GM23338 (cell line): ENCODE measurements at regions not wholly inside any gene's neighbourhood (a gene's known extent, or its start where the extent isn't known, plus 50 kb on each side); places are given as distances from the start of the nearest gene placed in this dataset.

Experiments used
- ATAC-seq: fragments of 200-7000 bp; cut with Tn5 transposase; 3 replicates; pipeline ENCODE4 v1.9.1; 2020
- DNase-seq: peaks from one replicate; pipeline ENCODE4 v3.0.0-alpha.2; 2015; ENCODE audit warnings: low spot score
- H2AFZ ChIP-seq: fragments of 200-600 bp; sonication (generic); 2 replicates; pipeline ENCODE4 v1.8.0; 2016; ENCODE audit warnings: antibody characterized with exemption, mild to moderate bottlenecking, moderate library complexity
- H3F3A ChIP-seq: fragments of 200-600 bp; sonication (generic); replicated peaks from 2 replicates; pipeline ENCODE4 v1.8.0; 2017; ENCODE audit warnings: antibody characterized with exemption, mixed run types, low read depth
- H3K27ac ChIP-seq: fragments of 200-600 bp; sonication (generic); 2 replicates; pipeline ENCODE4 v1.6.1; 2016; ENCODE audit warnings: low read depth
- H3K27me3 ChIP-seq: fragments of 200-600 bp; sonication (generic); 2 replicates; pipeline ENCODE4 v1.8.0; 2016; ENCODE audit warnings: mild to moderate bottlenecking, mixed run types, moderate library complexity; ENCODE audit not compliant: insufficient read depth
- H3K36me3 ChIP-seq: fragments of 200-600 bp; sonication (generic); 2 replicates; pipeline ENCODE4 v1.8.0; 2016; ENCODE audit warnings: mild to moderate bottlenecking; ENCODE audit not compliant: insufficient read depth
- H3K4me1 ChIP-seq: fragments of 200-600 bp; sonication (generic); 2 replicates; pipeline ENCODE4 v1.8.0; 2016; ENCODE audit warnings: mild to moderate bottlenecking, moderate library complexity; ENCODE audit not compliant: insufficient read depth
- H3K4me2 ChIP-seq: fragments of 200-600 bp; sonication (generic); 2 replicates; pipeline ENCODE4 v1.7.1; 2017; ENCODE audit warnings: mixed run types
- H3K4me3 ChIP-seq: fragments of 200-600 bp; sonication (generic); 2 replicates; pipeline ENCODE4 v1.6.1; 2016; ENCODE audit warnings: mixed run types
- H3K79me2 ChIP-seq: fragments of 200-600 bp; sonication (generic); replicated peaks from 2 replicates; pipeline ENCODE4 v1.8.0; 2017; ENCODE audit warnings: mild to moderate bottlenecking; ENCODE audit not compliant: insufficient read depth
- H3K9me2 ChIP-seq: fragments of 200-600 bp; sonication (generic); 2 replicates; pipeline ENCODE4 v1.8.0; 2017; ENCODE audit not compliant: insufficient read depth
- H4K20me1 ChIP-seq: fragments of 200-600 bp; sonication (generic); replicated peaks from 2 replicates; pipeline ENCODE4 v1.8.0; 2017; ENCODE audit warnings: mild to moderate bottlenecking; ENCODE audit not compliant: insufficient read depth
- H3K27ac Mint-ChIP-seq: 2 replicates; pipeline ENCODE4 v1.8.0; 2020; ENCODE audit warnings: inconsistent platforms, mild to moderate bottlenecking, moderate library complexity, mixed read lengths
- H3K27me3 Mint-ChIP-seq: 3 replicates; pipeline ENCODE4 v1.8.0; 2022; ENCODE audit warnings: low read depth, mild to moderate bottlenecking, moderate library complexity, mixed read lengths, inconsistent platforms; ENCODE audit not compliant: insufficient read depth, poor library complexity
- H3K36me3 Mint-ChIP-seq: 3 replicates; pipeline ENCODE4 v1.8.0; 2021; ENCODE audit warnings: low read depth, mild to moderate bottlenecking, inconsistent platforms, moderate library complexity, mixed read lengths
- H3K4me1 Mint-ChIP-seq: 3 replicates; pipeline ENCODE4 v1.8.0; 2020; ENCODE audit warnings: mild to moderate bottlenecking, inconsistent platforms, mixed read lengths
- H3K4me3 Mint-ChIP-seq: 3 replicates; pipeline ENCODE4 v1.8.0; 2021; ENCODE audit warnings: moderate library complexity, mild to moderate bottlenecking, inconsistent platforms, mixed read lengths
- H3K9me3 Mint-ChIP-seq: 3 replicates; pipeline ENCODE4 v1.8.0; 2020; ENCODE audit warnings: moderate library complexity, mild to moderate bottlenecking, inconsistent platforms, mixed read lengths
- CTCF ChIP-seq, 2 experiments: fragments of 200-600 bp in 1 of 2; sonication (generic) in 1 of 2; conservative IDR thresholded peaks; 2 replicates each; pipeline versions ENCODE4 v1.5.1 to v1.6.1; 2016 to 2017; ENCODE audit warnings: antibody characterized with exemption in 2 of 2, low read depth in 2 of 2, mild to moderate bottlenecking in 2 of 2, moderate library complexity in 1 of 2
- EZH2phosphoT487 ChIP-seq: fragments of 200-600 bp; sonication (generic); IDR thresholded peaks from one replicate; pipeline ENCODE4 v1.8.1; 2018; ENCODE audit warnings: antibody characterized with exemption; ENCODE audit not compliant: unreplicated experiment
- NANOG ChIP-seq: IDR thresholded peaks from 2 replicates; pipeline ENCODE4 v1.6.1; 2016; ENCODE audit warnings: antibody characterized with exemption, borderline replicate concordance
- POLR2AphosphoS5 ChIP-seq: IDR thresholded peaks from 2 replicates; pipeline ENCODE4 v1.6.1; 2016; ENCODE audit warnings: antibody characterized with exemption, low read depth
- ZNF331 ChIP-seq: fragments of 250-450 bp; sonication (Bioruptor Pico); IDR thresholded peaks from 2 replicates; pipeline ENCODE4 v1.5.0; 2020; ENCODE audit warnings: low read depth, mild to moderate bottlenecking, moderate library complexity
- ZNF462 ChIP-seq: fragments of 250-450 bp; sonication (Bioruptor Pico); IDR thresholded peaks from 2 replicates; pipeline ENCODE4 v1.5.0; 2020; ENCODE audit warnings: mild to moderate bottlenecking, moderate library complexity

- TF ChIP-seq NANOG (no peak), POLR2AphosphoS5 (no peak), ZNF462 (CRISPR knock-in tag) (no peak), EZH2phosphoT487 (no peak)
Observed at GRCh38 chr22:27636716-27637508, 164.6 kb downstream of the MN1 start (continued).

GRCh38 chr22:27637604-27638003 lies 164.0 kb downstream of the MN1 start:
- no peak for TF ChIP-seq POLR2AphosphoS5
- TF ChIP-seq ZNF331 (CRISPR knock-in tag): no peak
- no peak for TF ChIP-seq CTCF (conservative IDR thresholded peaks at IDR 0.05; ENCODE audit: low read depth in 2 of 2)
- no peak for TF ChIP-seq ZNF462 (CRISPR knock-in tag)
- Mint-ChIP-seq H3K27ac (no peak overlapping the region), H3K9me3 (no peaks in the 10 kb centered on the region; the same call in 2 of the 3 replicates)

More at GRCh38 chr22:27637604-27638003, 164.0 kb downstream of the MN1 start:
- no peak for ATAC-seq
- H3K36me3 ChIP-seq: no peaks in the 10 kb centered on the region
- H3K79me2 ChIP-seq: no peaks in the 10 kb centered on the region
- no peaks in the 10 kb centered on the region for H4K20me1 ChIP-seq
- H3F3A ChIP-seq: no peaks in the 10 kb centered on the region
- peaks cover 12% of the 10 kb centered on the region for H3K27me3 Mint-ChIP-seq
- H3K4me2 ChIP-seq: no peak overlapping the region
- no peak overlapping the region for H3K4me3 Mint-ChIP-seq
- no peak for DNase-seq
- peaks cover 33% of the 10 kb centered on the region for H3K4me1 ChIP-seq
- no peaks in the 10 kb centered on the region for H3K36me3 Mint-ChIP-seq
- no peaks in the 10 kb centered on the region for H3K9me2 ChIP-seq
- H3K4me3 ChIP-seq: no peak overlapping the region
- H2AFZ ChIP-seq: no peak overlapping the region
- H3K4me1 Mint-ChIP-seq: peaks cover 37% of the 10 kb centered on the region
- no peaks in the 10 kb centered on the region for H3K27me3 ChIP-seq
- H3K27ac ChIP-seq: no peak overlapping the region
